Neural crest cell (in vitro differentiated cells): ENCODE measurements at regions not wholly inside any gene's neighbourhood (a gene's known extent, or its start where the extent isn't known, plus 50 kb on each side); places are given as distances from the start of the nearest gene placed in this dataset.

ENCODE experiments used
- DNase-seq: peaks from one replicate; pipeline ENCODE4 v3.0.0; 2021; ENCODE audit warnings: low read depth, mixed read lengths, low spot score
- H3K27ac Mint-ChIP-seq: one replicate; pipeline ENCODE4 v1.8.0; 2021; ENCODE audit warnings: mild to moderate bottlenecking, mixed read lengths; ENCODE audit not compliant: unreplicated experiment
- H3K27me3 Mint-ChIP-seq: 2 replicates; pipeline ENCODE4 v1.8.0; 2021; ENCODE audit warnings: low read depth, mild to moderate bottlenecking, mixed read lengths
- H3K36me3 Mint-ChIP-seq: 2 replicates; pipeline ENCODE4 v1.8.0; 2021; ENCODE audit warnings: low read depth, mild to moderate bottlenecking, mixed read lengths
- H3K4me1 Mint-ChIP-seq: 2 replicates; pipeline ENCODE4 v1.8.0; 2021; ENCODE audit warnings: mixed read lengths
- H3K4me3 Mint-ChIP-seq: one replicate; pipeline ENCODE4 v1.8.0; 2021; ENCODE audit warnings: mild to moderate bottlenecking, mixed read lengths
- H3K9me3 Mint-ChIP-seq: 2 replicates; pipeline ENCODE4 v1.8.0; 2021; ENCODE audit warnings: mixed read lengths
- CTCF ChIP-seq: fragments of 200-600 bp; sonication (generic); conservative IDR thresholded peaks from 2 replicates; pipeline ENCODE4 v1.5.0; 2021; ENCODE audit warnings: antibody characterized with exemption, mild to moderate bottlenecking

DNA sequence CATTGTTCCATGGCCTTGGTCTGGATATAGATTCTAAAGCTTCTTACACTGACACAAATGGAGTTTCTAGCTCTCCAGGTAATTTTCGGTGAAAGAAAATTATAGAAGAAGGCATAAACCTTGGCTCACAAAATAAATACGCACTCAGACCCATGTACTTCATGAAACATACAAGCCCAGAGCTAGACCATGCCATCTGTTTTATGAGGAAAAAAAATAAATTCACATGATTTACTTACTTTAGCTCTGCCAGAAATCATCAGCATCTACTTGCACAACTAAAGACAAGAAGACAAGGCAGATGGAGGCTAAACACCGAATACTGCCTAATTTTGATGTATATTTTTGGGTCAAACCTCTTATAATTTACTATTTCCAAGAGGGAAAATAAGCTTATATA lies 197.4 kb upstream of the KLF14 start:
- Mint-ChIP-seq H3K27me3 (no peaks in the 10 kb centered on the region), H3K27ac (no peak overlapping the region), H3K4me1 (peaks cover 10% of the 10 kb centered on the region), H3K36me3 (no peaks in the 10 kb centered on the region), H3K9me3 (no peaks in the 10 kb centered on the region), H3K4me3 (no peak overlapping the region)
- no peak for TF ChIP-seq CTCF
- DNase-seq = no peak

GRCh38 chr7:130932088-130932487 lies 198.1 kb upstream of the KLF14 start:
- TF ChIP-seq CTCF = no peak
- H3K4me3 Mint-ChIP-seq = no peak overlapping the region
- peaks cover 9% of the 10 kb centered on the region for H3K4me1 Mint-ChIP-seq
- no peaks in the 10 kb centered on the region for H3K36me3 Mint-ChIP-seq
- DNase-seq = no peak
- no peaks in the 10 kb centered on the region for H3K27me3 Mint-ChIP-seq
- H3K27ac Mint-ChIP-seq = no peak overlapping the region
- no peaks in the 10 kb centered on the region for H3K9me3 Mint-ChIP-seq

GRCh38 chr7:130932667-130933432 lies 198.8 kb upstream of the KLF14 start:
- Mint-ChIP-seq H3K4me3 (no peak overlapping the region), H3K27ac (no peak overlapping the region), H3K9me3 (no peaks in the 10 kb centered on the region), H3K36me3 (no peaks in the 10 kb centered on the region), H3K4me1 (peaks cover 1% of the 10 kb centered on the region), H3K27me3 (no peaks in the 10 kb centered on the region)
- no peak for DNase-seq
- no peak for TF ChIP-seq CTCF

DNA sequence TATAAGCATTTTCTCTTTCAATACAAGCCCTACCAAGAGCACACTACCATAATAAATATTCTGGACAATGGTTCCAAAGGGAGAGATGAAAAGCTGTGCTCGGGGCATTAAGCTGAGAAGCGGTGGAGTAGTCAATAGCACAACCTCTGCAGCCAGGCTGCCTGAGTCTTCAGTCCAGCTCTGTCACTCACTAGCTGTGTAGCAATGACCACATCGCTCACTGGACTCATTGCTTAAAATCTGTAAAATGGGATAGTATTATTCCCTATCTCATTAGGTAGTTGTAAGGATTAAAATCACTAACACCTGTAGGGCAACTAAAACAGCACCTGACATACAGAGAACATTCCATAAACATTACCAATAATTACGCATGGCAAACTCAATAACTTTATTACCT lies 199.9 kb upstream of the KLF14 start:
- H3K9me3 Mint-ChIP-seq = no peaks in the 10 kb centered on the region

DNA sequence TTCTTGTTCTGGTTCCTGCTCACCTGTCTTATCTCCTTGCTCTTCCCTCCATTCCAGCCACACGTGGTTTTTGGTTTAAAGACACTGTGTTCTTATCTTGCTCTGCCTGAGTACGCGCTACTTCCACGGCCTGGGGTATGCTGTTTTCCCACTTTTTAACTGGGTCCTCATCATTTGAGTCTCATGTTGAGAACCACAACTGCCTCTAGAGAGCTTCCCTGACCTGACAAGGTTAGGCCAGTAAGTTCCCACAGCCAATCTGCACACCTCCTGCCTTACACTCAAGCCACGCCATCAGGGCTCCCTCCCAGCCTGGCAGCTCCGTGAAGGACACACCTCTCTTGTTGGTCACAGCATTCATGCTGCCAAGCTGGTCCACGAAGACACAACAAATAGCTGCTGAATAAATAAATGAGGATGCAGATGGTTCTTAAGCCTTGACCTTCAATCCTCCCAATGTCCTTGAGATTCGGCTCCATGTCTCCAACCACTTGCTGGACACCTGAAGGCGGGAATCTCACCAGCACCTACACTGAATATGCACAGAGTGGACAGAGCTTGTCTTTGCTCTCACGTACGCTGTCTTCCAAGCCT lies 201.7 kb upstream of the KLF14 start:
- no peak overlapping the region for H3K4me3 Mint-ChIP-seq
- DNase-seq = no peak
- H3K27me3 Mint-ChIP-seq = no peaks in the 10 kb centered on the region
- no peak overlapping the region for H3K27ac Mint-ChIP-seq
- H3K9me3 Mint-ChIP-seq = no peaks in the 10 kb centered on the region
- no peak for TF ChIP-seq CTCF
- no peaks in the 10 kb centered on the region for H3K36me3 Mint-ChIP-seq
- peaks cover 16% of the 10 kb centered on the region for H3K4me1 Mint-ChIP-seq

More for the DNA sequence above, 199.9 kb upstream of the KLF14 start:
- no peak overlapping the region for H3K4me3 Mint-ChIP-seq
- H3K27me3 Mint-ChIP-seq = no peaks in the 10 kb centered on the region
- TF ChIP-seq CTCF = no peak
- no peaks in the 10 kb centered on the region for H3K4me1 Mint-ChIP-seq
- no peak for DNase-seq
- H3K27ac Mint-ChIP-seq = no peak overlapping the region
- H3K36me3 Mint-ChIP-seq = no peaks in the 10 kb centered on the region
